ENCODE measurements at regions not wholly inside any gene's neighbourhood (a gene's known extent, or its start where the extent isn't known, plus 50 kb on each side); places are given as distances from the start of the nearest gene placed in this dataset.

DNA sequence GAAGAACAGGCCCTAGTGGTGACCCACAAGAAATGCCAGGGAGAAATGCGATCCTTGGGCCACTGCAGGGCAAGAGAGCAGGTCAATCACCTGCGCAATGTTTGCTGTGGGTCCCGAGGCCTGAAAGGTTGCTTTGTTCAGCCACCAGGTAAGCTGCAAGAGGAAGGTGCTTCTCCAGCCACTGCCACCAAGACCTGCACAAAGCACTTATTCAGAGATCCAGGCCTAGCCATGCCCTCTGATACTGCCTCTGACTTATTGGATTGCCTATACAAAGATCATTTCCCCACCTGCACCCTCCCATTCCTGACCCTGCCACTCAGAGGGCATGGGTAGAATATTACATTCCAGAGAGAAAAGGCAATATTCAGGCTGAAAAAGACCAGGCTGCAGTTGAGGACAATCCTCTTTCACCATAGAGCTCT is 349.4 kb upstream of the NFIA start:
- 74 to 95% (median 93%) methylated on average over 2 to 3 of the region's 3 CpGs for WGBS, 4 donors
- Histone ChIP-seq H3K27ac (no peak overlapping the region), H3K36me3 (no peaks in the 10 kb centered on the region), H3K4me1 (no peaks in the 10 kb centered on the region), H3K27me3 (no peaks in the 10 kb centered on the region), H3K9me3 (no peaks in the 10 kb centered on the region), H3K4me3 (no peak overlapping the region)
- ATAC-seq (no peak), DNase-seq (no peak)
- TF ChIP-seq POLR2A (IDR thresholded peaks at IDR 0.05), result no peak
- TF ChIP-seq, protein P1, sequence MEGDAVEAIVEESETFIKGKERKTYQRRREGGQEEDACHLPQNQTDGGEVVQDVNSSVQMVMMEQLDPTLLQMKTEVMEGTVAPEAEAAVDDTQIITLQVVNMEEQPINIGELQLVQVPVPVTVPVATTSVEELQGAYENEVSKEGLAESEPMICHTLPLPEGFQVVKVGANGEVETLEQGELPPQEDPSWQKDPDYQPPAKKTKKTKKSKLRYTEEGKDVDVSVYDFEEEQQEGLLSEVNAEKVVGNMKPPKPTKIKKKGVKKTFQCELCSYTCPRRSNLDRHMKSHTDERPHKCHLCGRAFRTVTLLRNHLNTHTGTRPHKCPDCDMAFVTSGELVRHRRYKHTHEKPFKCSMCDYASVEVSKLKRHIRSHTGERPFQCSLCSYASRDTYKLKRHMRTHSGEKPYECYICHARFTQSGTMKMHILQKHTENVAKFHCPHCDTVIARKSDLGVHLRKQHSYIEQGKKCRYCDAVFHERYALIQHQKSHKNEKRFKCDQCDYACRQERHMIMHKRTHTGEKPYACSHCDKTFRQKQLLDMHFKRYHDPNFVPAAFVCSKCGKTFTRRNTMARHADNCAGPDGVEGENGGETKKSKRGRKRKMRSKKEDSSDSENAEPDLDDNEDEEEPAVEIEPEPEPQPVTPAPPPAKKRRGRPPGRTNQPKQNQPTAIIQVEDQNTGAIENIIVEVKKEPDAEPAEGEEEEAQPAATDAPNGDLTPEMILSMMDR (IDR thresholded peaks at IDR 0.05), result no peak
- intact Hi-C loops (cut with DNase I), result loop anchor here in 1 of 10 donors (10.0 kb wide), 1 partner anchor 88 kb away; no protein-coding TSS in a partner anchor

DNA sequence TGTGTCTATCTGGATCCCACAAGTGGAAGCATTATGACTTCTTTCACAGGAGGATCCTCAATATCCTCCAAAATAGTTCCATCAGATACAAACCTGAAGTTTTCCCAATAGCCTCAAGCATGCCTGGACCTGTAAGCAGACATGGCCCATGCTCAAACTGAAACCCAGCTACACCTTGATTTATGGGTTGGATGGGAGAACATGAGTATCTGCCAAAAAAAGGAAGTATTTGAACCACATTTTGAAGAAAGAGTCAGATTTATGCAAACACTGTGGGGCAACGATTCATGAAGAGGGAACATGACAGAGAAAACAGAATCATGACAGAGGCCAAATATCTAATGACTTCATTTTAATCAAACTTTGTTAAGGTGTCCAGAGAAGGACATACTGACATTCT is 351.0 kb upstream of the NFIA start:
- DNase-seq, result no peak
- Histone ChIP-seq H3K4me3 (no peak overlapping the region), H3K27me3 (no peaks in the 10 kb centered on the region), H3K36me3 (no peaks in the 10 kb centered on the region), H3K9me3 (no peaks in the 10 kb centered on the region), H3K27ac (no peak overlapping the region), H3K4me1 (no peaks in the 10 kb centered on the region)
- TF ChIP-seq, protein P1 (IDR thresholded peaks at IDR 0.05), result no peak
- no peak for TF ChIP-seq POLR2A (IDR thresholded peaks at IDR 0.05)
- 79 to 94% (median 87%) methylated on average over 1 of the region's 1 CpG for WGBS, 4 donors
- intact Hi-C loops (cut with DNase I), result loop anchor here in 1 of 10 donors (10.0 kb wide), 1 partner anchor 87 kb away; no protein-coding TSS in a partner anchor
- ATAC-seq, result no peak

DNA sequence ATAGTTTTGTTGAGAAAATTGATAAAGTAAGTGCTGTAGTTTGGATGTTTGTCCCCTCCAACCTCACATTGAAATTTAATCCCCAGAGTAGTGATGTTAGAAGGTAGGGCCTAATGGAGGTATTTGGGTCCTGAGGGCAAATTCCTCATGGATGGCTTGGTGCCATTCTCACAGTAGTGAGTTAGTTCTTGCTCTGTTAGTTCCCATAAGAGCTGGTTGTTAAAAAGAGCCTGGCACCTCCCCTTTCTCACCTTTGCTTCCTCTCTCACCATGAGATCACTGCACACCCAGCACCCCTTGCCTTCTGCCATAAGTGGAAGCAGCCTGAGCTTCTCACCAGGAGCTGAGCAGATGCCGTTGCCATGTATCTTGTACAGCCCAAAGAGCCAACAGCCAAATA is 354.8 kb upstream of the NFIA start:
- intact Hi-C loops (cut with DNase I), result no loop called here
- WGBS, 4 donors, result 88 to 100% (median 95%) methylated on average over 1 of the region's 1 CpG
- DNase-seq, result no peak
- H3K4me1 ChIP-seq, result no peaks in the 10 kb centered on the region
- H3K36me3 ChIP-seq, result no peaks in the 10 kb centered on the region
- H3K27ac ChIP-seq, result no peak overlapping the region
- H3K27me3 ChIP-seq, result no peaks in the 10 kb centered on the region
- H3K4me3 ChIP-seq, result no peak overlapping the region
- H3K9me3 ChIP-seq, result no peaks in the 10 kb centered on the region
- TF ChIP-seq, protein P1 (IDR thresholded peaks at IDR 0.05), result no peak
- no peak for TF ChIP-seq POLR2A (IDR thresholded peaks at IDR 0.05)
- ATAC-seq, result no peak

DNA sequence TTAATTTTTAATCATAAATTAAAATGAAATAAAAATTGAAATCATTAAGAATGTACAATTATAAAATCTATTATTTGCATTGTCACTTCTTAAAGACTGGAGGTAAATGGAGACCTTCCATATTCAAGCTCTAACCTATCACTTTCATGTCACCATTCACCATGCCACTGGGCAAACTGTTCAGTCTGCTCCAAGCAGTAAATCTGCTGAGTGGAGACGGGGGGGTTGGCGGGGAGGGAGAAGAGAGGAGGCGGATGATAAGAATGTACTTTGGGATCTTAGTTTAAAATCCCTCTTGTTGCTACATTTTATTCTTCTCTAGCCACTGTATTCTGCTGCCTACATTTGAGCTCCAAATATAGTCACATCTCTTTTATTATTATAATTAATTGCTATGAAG is 365.9 kb upstream of the NFIA start:
- Histone ChIP-seq H3K27me3 (no peaks in the 10 kb centered on the region), H3K27ac (no peak overlapping the region), H3K36me3 (no peaks in the 10 kb centered on the region), H3K9me3 (peaks cover 0 to 12% (median 0%) of the 10 kb centered on the region in 12 donors), H3K4me1 (no peaks in the 10 kb centered on the region), H3K4me3 (no peak overlapping the region)
- ATAC-seq (no peak), DNase-seq (no peak)
- intact Hi-C loops (cut with DNase I), result no loop called here
- 66 to 79% (median 71%) methylated on average over 3 of the region's 3 CpGs for WGBS, 4 donors
- no peak for TF ChIP-seq POLR2A (IDR thresholded peaks at IDR 0.05)
- TF ChIP-seq, protein P1 (IDR thresholded peaks at IDR 0.05), result no peak
